IPS-18a (cell line): ENCODE measurements at regions not wholly inside any gene's neighbourhood (a gene's known extent, or its start where the extent isn't known, plus 50 kb on each side); places are given as distances from the start of the nearest gene placed in this dataset.

Experiments used
- H3K27ac ChIP-seq: one replicate; pipeline ENCODE4 v1.5.1; 2013; ENCODE audit warnings: low read length
- H3K27me3 ChIP-seq: one replicate; pipeline ENCODE4 v1.6.1; 2013; ENCODE audit warnings: mild to moderate bottlenecking, low read length; ENCODE audit not compliant: control insufficient read depth, insufficient read depth
- H3K36me3 ChIP-seq: one replicate; pipeline ENCODE4 v1.6.1; 2013; ENCODE audit warnings: low read depth, low read length; ENCODE audit not compliant: control insufficient read depth
- H3K4me1 ChIP-seq: one replicate; pipeline ENCODE4 v1.6.1; 2013; ENCODE audit warnings: low read depth, low read length; ENCODE audit not compliant: control insufficient read depth
- H3K4me3 ChIP-seq: one replicate; pipeline ENCODE4 v1.5.1; 2013; ENCODE audit warnings: low read length
- H3K9ac ChIP-seq: one replicate; pipeline ENCODE4 v1.6.1; 2013; ENCODE audit warnings: mild to moderate bottlenecking, low read length, moderate library complexity
- H3K9me3 ChIP-seq: one replicate; pipeline ENCODE4 v1.6.1; 2013; ENCODE audit warnings: low read depth, low read length; ENCODE audit not compliant: control insufficient read depth

GRCh38 chr10:51020200-51020599 lies 54.1 kb upstream of the PRKG1 start:
- H3K27me3 ChIP-seq, result no peaks in the 10 kb centered on the region
- H3K9me3 ChIP-seq, result no peaks in the 10 kb centered on the region

GRCh38 chr10:51022933-51023585 lies 51.2 kb upstream of the PRKG1 start:
- no peaks in the 10 kb centered on the region for H3K4me1 ChIP-seq
- no peaks in the 10 kb centered on the region for H3K9me3 ChIP-seq
- no peak overlapping the region for H3K27ac ChIP-seq
- no peak overlapping the region for H3K4me3 ChIP-seq
- no peaks in the 10 kb centered on the region for H3K27me3 ChIP-seq
- H3K36me3 ChIP-seq, result no peaks in the 10 kb centered on the region
- no peak overlapping the region for H3K9ac ChIP-seq

More at GRCh38 chr10:51020200-51020599, 54.1 kb upstream of the PRKG1 start:
- H3K4me3 ChIP-seq, result no peak overlapping the region
- no peak overlapping the region for H3K9ac ChIP-seq
- H3K27ac ChIP-seq, result no peak overlapping the region
- no peaks in the 10 kb centered on the region for H3K4me1 ChIP-seq
- H3K36me3 ChIP-seq, result no peaks in the 10 kb centered on the region

- no peaks in the 10 kb centered on the region for H3K27me3 ChIP-seq
- H3K4me3 ChIP-seq, result no peak overlapping the region
- no peaks in the 10 kb centered on the region for H3K4me1 ChIP-seq
- H3K27ac ChIP-seq, result no peak overlapping the region
- no peak overlapping the region for H3K9ac ChIP-seq
- H3K9me3 ChIP-seq, result no peaks in the 10 kb centered on the region
- no peaks in the 10 kb centered on the region for H3K36me3 ChIP-seq
Measured at GRCh38 chr10:51023636-51024035, 50.7 kb upstream of the PRKG1 start.
